ENCODE measurements at regions not wholly inside any gene's neighbourhood (a gene's known extent, or its start where the extent isn't known, plus 50 kb on each side); places are given as distances from the start of the nearest gene placed in this dataset.

DNA sequence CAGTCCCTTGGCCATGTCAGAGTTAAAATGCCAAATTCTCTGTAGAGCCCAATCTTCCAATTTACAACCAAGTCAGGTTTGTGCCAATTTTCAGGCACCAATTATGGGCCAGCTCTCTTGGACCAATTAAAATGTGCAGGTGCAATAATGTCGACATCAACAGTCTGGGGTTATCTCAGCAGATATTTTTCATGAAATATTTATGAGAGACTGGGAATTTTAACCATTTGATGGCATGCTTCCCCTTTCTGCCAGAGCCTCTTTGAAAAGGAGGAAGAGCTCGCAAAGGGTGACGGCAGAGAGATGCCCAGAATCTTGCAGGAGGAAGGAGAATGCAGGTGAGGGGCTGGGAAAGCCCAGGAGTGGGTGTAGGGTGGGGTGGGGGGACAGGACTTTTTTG is 100.8 kb upstream of the SYT13 start:
- H2AFZ ChIP-seq (ENCODE audit: low read length): no peak overlapping the region
- no peaks in the 10 kb centered on the region for H3K4me1 ChIP-seq (ENCODE audit: insufficient read depth, low read length, severe bottlenecking)
- no peak overlapping the region for H3K4me2 ChIP-seq (ENCODE audit: low read length)
- H3K9me2 ChIP-seq (ENCODE audit: low read depth, low read length): no peaks in the 10 kb centered on the region
- TF ChIP-seq CTCF (IDR thresholded peaks at IDR 0.05; ENCODE audit: low read length) (no peak), EZH2 (IDR thresholded peaks at IDR 0.05; ENCODE audit: borderline replicate concordance, low read length) (no peak)
- H3K9ac ChIP-seq (ENCODE audit: low read length): no peak overlapping the region
- no peak overlapping the region for H3K4me3 ChIP-seq (ENCODE audit: low read depth, low read length, poor library complexity, severe bottlenecking)
- H3K79me2 ChIP-seq (ENCODE audit: insufficient read depth, low read length): no peaks in the 10 kb centered on the region
- H3K9me3 ChIP-seq (ENCODE audit: low read length): no peaks in the 10 kb centered on the region
- no peak overlapping the region for H3K27ac ChIP-seq (ENCODE audit: low read depth, low read length, poor library complexity, severe bottlenecking)
- H3F3A ChIP-seq (ENCODE audit: insufficient read depth, low read length): no peaks in the 10 kb centered on the region
- no peaks in the 10 kb centered on the region for H4K20me1 ChIP-seq (ENCODE audit: insufficient read depth, low read length)
- no peaks in the 10 kb centered on the region; the same call in 1 of the 2 replicates for H3K27me3 ChIP-seq (ENCODE audit: insufficient read depth, low read length)
- H3K36me3 ChIP-seq (ENCODE audit: insufficient read depth, low read length): no peaks in the 10 kb centered on the region

GRCh38 chr11:45385844-45386243 is 99.7 kb upstream of the SYT13 start:
- H3K27me3 ChIP-seq (ENCODE audit: insufficient read depth, low read length): no peaks in the 10 kb centered on the region; the same call in 1 of the 2 replicates
- no peaks in the 10 kb centered on the region for H3K79me2 ChIP-seq (ENCODE audit: insufficient read depth, low read length)
- no peak overlapping the region for H3K27ac ChIP-seq (ENCODE audit: low read depth, low read length, poor library complexity, severe bottlenecking)
- TF ChIP-seq EZH2 (IDR thresholded peaks at IDR 0.05; ENCODE audit: borderline replicate concordance, low read length): no peak
- no peak for TF ChIP-seq CTCF (IDR thresholded peaks at IDR 0.05; ENCODE audit: low read length)
- H3K4me2 ChIP-seq (ENCODE audit: low read length): no peak overlapping the region
- no peaks in the 10 kb centered on the region for H3F3A ChIP-seq (ENCODE audit: insufficient read depth, low read length)
- H3K9me3 ChIP-seq (ENCODE audit: low read length): no peaks in the 10 kb centered on the region
- no peak overlapping the region for H3K4me3 ChIP-seq (ENCODE audit: low read depth, low read length, poor library complexity, severe bottlenecking)
- H3K36me3 ChIP-seq (ENCODE audit: insufficient read depth, low read length): no peaks in the 10 kb centered on the region
- no peaks in the 10 kb centered on the region for H4K20me1 ChIP-seq (ENCODE audit: insufficient read depth, low read length)
- no peaks in the 10 kb centered on the region for H3K4me1 ChIP-seq (ENCODE audit: insufficient read depth, low read length, severe bottlenecking)
- no peak overlapping the region for H2AFZ ChIP-seq (ENCODE audit: low read length)
- no peaks in the 10 kb centered on the region for H3K9me2 ChIP-seq (ENCODE audit: low read depth, low read length)
- no peak overlapping the region for H3K9ac ChIP-seq (ENCODE audit: low read length)

GRCh38 chr11:45385423-45385822 is 99.3 kb upstream of the SYT13 start:
- Histone ChIP-seq H3K9ac (ENCODE audit: low read length) (no peak overlapping the region), H3K27ac (ENCODE audit: low read depth, low read length, poor library complexity, severe bottlenecking) (no peak overlapping the region), H4K20me1 (ENCODE audit: insufficient read depth, low read length) (no peaks in the 10 kb centered on the region), H2AFZ (ENCODE audit: low read length) (no peak overlapping the region), H3K79me2 (ENCODE audit: insufficient read depth, low read length) (no peaks in the 10 kb centered on the region), H3K4me3 (ENCODE audit: low read depth, low read length, poor library complexity, severe bottlenecking) (no peak overlapping the region), H3F3A (ENCODE audit: insufficient read depth, low read length) (no peaks in the 10 kb centered on the region), H3K4me1 (ENCODE audit: insufficient read depth, low read length, severe bottlenecking) (no peaks in the 10 kb centered on the region), H3K36me3 (ENCODE audit: insufficient read depth, low read length) (no peaks in the 10 kb centered on the region), H3K27me3 (ENCODE audit: insufficient read depth, low read length) (no peaks in the 10 kb centered on the region; the same call in 1 of the 2 replicates), H3K9me3 (ENCODE audit: low read length) (no peaks in the 10 kb centered on the region), H3K4me2 (ENCODE audit: low read length) (no peak overlapping the region), H3K9me2 (ENCODE audit: low read depth, low read length) (no peaks in the 10 kb centered on the region)
- TF ChIP-seq EZH2 (IDR thresholded peaks at IDR 0.05; ENCODE audit: borderline replicate concordance, low read length): no peak
- TF ChIP-seq CTCF (IDR thresholded peaks at IDR 0.05; ENCODE audit: low read length): no peak
